NB4 (cell line): ENCODE measurements at regions not wholly inside any gene's neighbourhood (a gene's known extent, or its start where the extent isn't known, plus 50 kb on each side); places are given as distances from the start of the nearest gene placed in this dataset.

ENCODE experiments used
- DNase-seq: peaks from one replicate; pipeline ENCODE4 v3.0.0; 2010; ENCODE audit warnings: low read depth
- H3K4me3 ChIP-seq: one replicate; pipeline ENCODE4 v1.5.1; 2011; ENCODE audit warnings: mild to moderate bottlenecking, low read depth, low read length, moderate library complexity
- MYC ChIP-seq: IDR thresholded peaks from 2 replicates; pipeline ENCODE4 v1.6.1; 2011; ENCODE audit warnings: low read depth, low read length
- POLR2A ChIP-seq: IDR thresholded peaks from 2 replicates; pipeline ENCODE4 v1.6.1; 2011; ENCODE audit warnings: mild to moderate bottlenecking; ENCODE audit not compliant: insufficient read length; ENCODE audit errors: extremely low read depth
- TF ChIP-seq, protein P1 (sequence below): IDR thresholded peaks from 2 replicates; pipeline ENCODE4 v1.6.1; 2011; ENCODE audit warnings: low read depth, low read length
- TF ChIP-seq, protein P2 (sequence below): IDR thresholded peaks from one replicate; pipeline ENCODE4 v1.5.1; 2012; ENCODE audit warnings: low read depth, low read length

DNA sequence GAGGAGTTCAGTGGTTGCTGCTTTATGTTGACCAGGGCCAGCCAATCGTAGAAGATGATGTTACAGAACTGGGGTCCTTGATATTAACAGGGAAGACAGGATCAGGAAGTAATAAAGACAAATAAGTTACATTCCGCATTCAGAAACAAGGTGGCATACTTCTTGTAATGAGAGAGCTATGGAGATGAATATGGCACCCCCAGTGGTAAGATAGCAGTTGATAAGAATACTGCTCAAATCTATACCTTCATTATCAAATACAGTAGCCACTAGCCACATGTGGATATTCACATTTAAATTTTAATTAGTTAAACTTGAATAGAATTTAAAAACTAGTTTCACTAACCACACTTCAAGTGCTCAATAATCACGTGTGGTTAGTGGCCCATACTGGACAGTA, 290.4 kb upstream of the RBMS1 start:
- DNase-seq = peak; percentile 7
- TF ChIP-seq MYC (no peak), POLR2A (no peak)
- TF ChIP-seq, protein P1, sequence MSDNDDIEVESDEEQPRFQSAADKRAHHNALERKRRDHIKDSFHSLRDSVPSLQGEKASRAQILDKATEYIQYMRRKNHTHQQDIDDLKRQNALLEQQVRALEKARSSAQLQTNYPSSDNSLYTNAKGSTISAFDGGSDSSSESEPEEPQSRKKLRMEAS = no peak
- TF ChIP-seq, protein P2, sequence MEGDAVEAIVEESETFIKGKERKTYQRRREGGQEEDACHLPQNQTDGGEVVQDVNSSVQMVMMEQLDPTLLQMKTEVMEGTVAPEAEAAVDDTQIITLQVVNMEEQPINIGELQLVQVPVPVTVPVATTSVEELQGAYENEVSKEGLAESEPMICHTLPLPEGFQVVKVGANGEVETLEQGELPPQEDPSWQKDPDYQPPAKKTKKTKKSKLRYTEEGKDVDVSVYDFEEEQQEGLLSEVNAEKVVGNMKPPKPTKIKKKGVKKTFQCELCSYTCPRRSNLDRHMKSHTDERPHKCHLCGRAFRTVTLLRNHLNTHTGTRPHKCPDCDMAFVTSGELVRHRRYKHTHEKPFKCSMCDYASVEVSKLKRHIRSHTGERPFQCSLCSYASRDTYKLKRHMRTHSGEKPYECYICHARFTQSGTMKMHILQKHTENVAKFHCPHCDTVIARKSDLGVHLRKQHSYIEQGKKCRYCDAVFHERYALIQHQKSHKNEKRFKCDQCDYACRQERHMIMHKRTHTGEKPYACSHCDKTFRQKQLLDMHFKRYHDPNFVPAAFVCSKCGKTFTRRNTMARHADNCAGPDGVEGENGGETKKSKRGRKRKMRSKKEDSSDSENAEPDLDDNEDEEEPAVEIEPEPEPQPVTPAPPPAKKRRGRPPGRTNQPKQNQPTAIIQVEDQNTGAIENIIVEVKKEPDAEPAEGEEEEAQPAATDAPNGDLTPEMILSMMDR = no peak
- no peak overlapping the region for H3K4me3 ChIP-seq

DNA sequence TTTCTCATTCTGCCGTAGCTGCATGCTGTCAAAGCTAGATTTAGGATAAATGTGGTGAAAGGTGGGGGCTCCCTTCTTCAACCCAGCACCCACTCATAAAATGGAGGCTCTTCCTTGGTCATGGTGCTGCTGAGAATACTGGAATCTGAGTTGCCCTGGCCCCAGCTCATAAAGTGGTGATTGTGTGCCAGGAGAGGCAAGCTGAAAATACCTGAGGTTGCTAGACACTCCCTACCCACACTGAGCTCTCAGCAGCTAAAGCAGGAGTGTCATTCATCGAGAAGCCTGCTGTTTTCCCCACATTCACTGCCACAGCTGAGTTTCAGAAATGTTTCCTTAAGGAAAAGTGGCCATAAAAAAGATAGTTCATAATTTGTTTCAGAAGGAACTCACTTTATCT, 297.1 kb upstream of the RBMS1 start:
- no peak overlapping the region for H3K4me3 ChIP-seq
- no peak for DNase-seq
- TF ChIP-seq, protein P2 = no peak
- TF ChIP-seq POLR2A (no peak), MYC (no peak)
- TF ChIP-seq, protein P1 = no peak

DNA sequence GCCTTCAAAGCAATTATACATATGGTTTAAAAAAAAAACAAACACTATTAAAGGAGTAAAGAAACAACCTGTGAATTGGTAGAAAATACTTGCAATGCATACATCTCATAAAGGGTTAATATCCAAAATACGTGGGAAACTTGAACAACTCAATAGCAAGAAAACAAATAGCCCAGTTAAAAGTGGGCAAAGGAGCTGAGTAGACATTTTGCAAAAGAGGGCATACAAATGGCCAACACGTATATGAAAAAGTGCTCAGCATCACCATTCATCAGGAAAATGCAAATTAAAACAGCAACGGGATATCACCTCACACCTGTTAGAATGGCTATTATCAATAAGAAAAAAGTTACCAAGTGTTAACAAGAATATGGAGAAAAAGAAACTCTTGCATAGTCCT, 298.3 kb upstream of the RBMS1 start:
- H3K4me3 ChIP-seq = no peak overlapping the region
- no peak for DNase-seq
- TF ChIP-seq MYC (no peak), POLR2A (no peak)
- TF ChIP-seq, protein P1 = no peak
- TF ChIP-seq, protein P2 = no peak

DNA sequence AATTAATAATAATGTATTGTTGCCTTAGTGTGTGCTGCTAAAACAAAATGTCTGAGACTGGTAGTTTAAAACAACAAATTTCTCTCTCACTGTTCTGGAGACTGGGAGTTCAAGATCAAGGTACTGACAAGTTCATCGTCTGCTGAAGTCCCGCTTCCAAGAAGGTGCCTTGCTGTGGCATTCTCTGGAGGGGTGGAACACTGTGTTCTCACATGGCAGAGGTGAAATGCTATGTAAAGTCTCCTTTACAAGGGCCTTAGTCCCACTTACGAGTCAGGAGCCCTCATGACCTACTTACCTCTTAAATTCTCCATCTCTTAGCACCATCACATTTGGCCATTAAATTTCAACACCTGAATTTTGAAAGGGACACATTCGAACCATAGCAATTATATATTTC, 299.2 kb upstream of the RBMS1 start:
- TF ChIP-seq, protein P1 = no peak
- TF ChIP-seq MYC = no peak
- TF ChIP-seq, protein P2 = no peak
- TF ChIP-seq POLR2A = no peak
- no peak overlapping the region for H3K4me3 ChIP-seq
- DNase-seq = no peak

DNA sequence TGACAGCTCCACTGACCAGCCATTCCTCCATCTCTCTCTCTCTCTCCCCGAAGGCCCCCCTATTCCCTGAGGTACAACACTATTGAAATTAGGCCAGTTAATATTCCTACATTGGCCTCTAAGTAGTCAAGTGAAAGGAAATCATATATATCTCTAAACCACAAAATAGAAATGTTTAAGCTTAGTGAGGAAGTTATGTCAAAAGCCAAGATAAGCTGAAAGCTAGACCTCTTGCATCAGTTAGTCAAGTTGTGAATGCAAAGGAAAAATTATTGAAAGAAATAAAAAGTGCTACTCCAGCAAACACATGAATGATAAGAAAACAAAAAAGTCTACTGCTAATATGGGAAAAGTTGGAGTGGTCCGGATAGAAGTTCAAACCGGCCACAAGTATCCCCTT, 301.3 kb upstream of the RBMS1 start:
- no peak for TF ChIP-seq MYC
- TF ChIP-seq, protein P2 = no peak
- TF ChIP-seq, protein P1 = no peak
- TF ChIP-seq POLR2A = no peak
- H3K4me3 ChIP-seq = no peak overlapping the region
- no peak for DNase-seq

DNA sequence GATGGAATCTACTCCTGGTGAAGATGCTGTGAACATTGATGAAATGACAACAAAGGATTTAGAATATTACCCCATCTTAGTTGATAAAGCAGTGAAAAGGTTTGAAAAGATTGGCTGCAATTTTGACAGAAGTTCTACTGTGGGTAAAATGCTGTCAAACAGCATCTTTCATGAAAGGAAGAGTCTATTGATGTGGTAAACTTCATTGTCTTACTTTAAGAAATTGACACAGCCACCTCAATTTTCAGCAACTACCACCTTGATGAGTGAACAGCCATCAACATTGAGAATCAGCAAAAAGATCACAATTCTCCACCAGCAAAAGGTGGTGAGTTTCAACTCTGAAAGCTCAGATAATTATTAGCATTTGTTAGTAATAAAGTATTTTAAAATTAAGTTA, 310.3 kb upstream of the RBMS1 start:
- TF ChIP-seq MYC = no peak
- TF ChIP-seq, protein P1 = no peak
- TF ChIP-seq, protein P2 = no peak
- no peak for TF ChIP-seq POLR2A
- no peak for DNase-seq
- H3K4me3 ChIP-seq = no peak overlapping the region
